ENCODE measurements at regions not wholly inside any gene's neighbourhood (a gene's known extent, or its start where the extent isn't known, plus 50 kb on each side); places are given as distances from the start of the nearest gene placed in this dataset.

- no peaks in the 10 kb centered on the region for H3K4me1 ChIP-seq (ENCODE audit: insufficient read depth, low read length)
- no peak overlapping the region for H3T11ph ChIP-seq (ENCODE audit: low read length)
- H3K4me2 ChIP-seq (ENCODE audit: insufficient read depth, insufficient read length, low read length): no peak overlapping the region
- no peak overlapping the region for H3K56ac ChIP-seq (ENCODE audit: insufficient read length, low read depth, low read length)
- no peak overlapping the region for H4K5ac ChIP-seq (ENCODE audit: insufficient read length, low read depth, low read length)
- H3K79me2 ChIP-seq (ENCODE audit: insufficient read depth, low read length): no peaks in the 10 kb centered on the region
- H3K9me3 Mint-ChIP-seq: peaks cover 0 to 3% of the 10 kb centered on the region in 2 experiments; a peak in 3 of 5 replicates
- no peaks in the 10 kb centered on the region for H3K79me1 ChIP-seq (ENCODE audit: insufficient read depth, low read depth, low read length, poor library complexity, severe bottlenecking)
- WGBS (ENCODE audit: extremely low coverage, insufficient read length, low lambda C conversion rate): no CpG with 5 or more reads among the region's 4 CpGs
- no peak overlapping the region for H3K23ac ChIP-seq (ENCODE audit: insufficient read length, low read depth, low read length)
- H3K4me1 Mint-ChIP-seq: no peaks in the 10 kb centered on the region
- no peak overlapping the region for H2AFZ ChIP-seq (ENCODE audit: low read length)
- H4K91ac ChIP-seq (ENCODE audit: insufficient read length, low read depth, low read length): no peak overlapping the region
- H3K27me3 ChIP-seq (ENCODE audit: insufficient read depth, low read length): no peaks in the 10 kb centered on the region
- H2BK12ac ChIP-seq (ENCODE audit: insufficient read length, low read depth, low read length): no peak overlapping the region
- no peak overlapping the region for H3K18ac ChIP-seq (ENCODE audit: insufficient read length, low read depth, low read length)
- H2BK20ac ChIP-seq (ENCODE audit: low read depth, low read length, poor library complexity, severe bottlenecking): no peak overlapping the region
- H3K36me3 Mint-ChIP-seq (ENCODE audit: insufficient read depth in 1 of 3, low read depth in 3 of 3): peaks cover 0 to 2% (median 1%) of the 10 kb centered on the region in 3 experiments; a peak in 2 of 7 replicates
- H3K4me3 Mint-ChIP-seq: no peak overlapping the region
- H3K23me2 ChIP-seq (ENCODE audit: insufficient read length, low read depth, low read length, poor library complexity, severe bottlenecking): no peaks in the 10 kb centered on the region
- no peak for TF ChIP-seq CTCF (conservative IDR thresholded peaks at IDR 0.05)
- no peak overlapping the region for H2BK15ac ChIP-seq (ENCODE audit: low read depth, low read length)
- no peak overlapping the region for H2AK5ac ChIP-seq (ENCODE audit: insufficient read length, low read length)
- H3K4ac ChIP-seq (ENCODE audit: low read depth, low read length): no peak overlapping the region
- H3K9ac ChIP-seq (ENCODE audit: extremely low read depth, insufficient read length, low read length): no peak overlapping the region
- no peak overlapping the region for H3K14ac ChIP-seq (ENCODE audit: insufficient read depth, low read length)
- DNase-seq: no peak
- H3K9me3 ChIP-seq (ENCODE audit: control insufficient read depth, low read depth, low read length): no peaks in the 10 kb centered on the region
- no peak overlapping the region for H3K27ac ChIP-seq (ENCODE audit: insufficient read length, low read depth, low read length)
- no peak overlapping the region for H2BK5ac ChIP-seq (ENCODE audit: insufficient read length, low read length)
- no peak overlapping the region for H4K8ac ChIP-seq (replicated peaks; ENCODE audit: insufficient read length, low read depth, low read length)
- H2BK120ac ChIP-seq (ENCODE audit: low read depth, low read length, poor library complexity, severe bottlenecking): no peak overlapping the region
- H3K27me3 Mint-ChIP-seq (ENCODE audit: low read depth): no peaks in the 10 kb centered on the region
- H3K27ac Mint-ChIP-seq: no peak overlapping the region; a peak in 1 of 7 replicates
- no peaks in the 10 kb centered on the region for H4K20me1 ChIP-seq (ENCODE audit: control insufficient read depth, insufficient read depth, insufficient read length)
Measured at GRCh38 chr13:76813000-76813691, 73.1 kb downstream of the KCTD12 start.
